GM12892 (cell line): ENCODE measurements at regions not wholly inside any gene's neighbourhood (a gene's known extent, or its start where the extent isn't known, plus 50 kb on each side); places are given as distances from the start of the nearest gene placed in this dataset.
"Not testable (repeated sequence)": the region's sequence is repeated elsewhere in the genome, so short reads cannot be mapped to it uniquely, and the experiment has no call there.

ENCODE experiments used
- DNase-seq: peaks from one replicate; pipeline ENCODE4 v3.0.0; 2011; ENCODE audit not compliant: insufficient read length
- FAIRE-seq: peaks from 2 replicates; lab custom pipeline; 2011; peaks lifted over from hg19 to GRCh38; lab: Jason Lieb, UNC
- POLR2A ChIP-seq: IDR thresholded peaks from 2 replicates; pipeline ENCODE4 v1.6.1; 2011; ENCODE audit warnings: low read depth, low read length, control low read depth
- POLR2AphosphoS5 ChIP-seq: IDR thresholded peaks from 2 replicates; pipeline ENCODE4 v1.6.1; 2011; ENCODE audit warnings: low read depth, low read length, control low read depth
- TAF1 ChIP-seq: IDR thresholded peaks from 2 replicates; pipeline ENCODE4 v1.6.1; 2011; ENCODE audit warnings: low read depth, mild to moderate bottlenecking, control low read depth, low read length, borderline replicate concordance

- TF ChIP-seq TAF1, result no peak
- TF ChIP-seq POLR2A, result no peak
- TF ChIP-seq POLR2AphosphoS5, result no peak
- FAIRE-seq, result no peak
- DNase-seq, result no peak
Measured at GRCh38 chr3:116512281-116512680, 67.0 kb upstream of the LSAMP start.

DNA sequence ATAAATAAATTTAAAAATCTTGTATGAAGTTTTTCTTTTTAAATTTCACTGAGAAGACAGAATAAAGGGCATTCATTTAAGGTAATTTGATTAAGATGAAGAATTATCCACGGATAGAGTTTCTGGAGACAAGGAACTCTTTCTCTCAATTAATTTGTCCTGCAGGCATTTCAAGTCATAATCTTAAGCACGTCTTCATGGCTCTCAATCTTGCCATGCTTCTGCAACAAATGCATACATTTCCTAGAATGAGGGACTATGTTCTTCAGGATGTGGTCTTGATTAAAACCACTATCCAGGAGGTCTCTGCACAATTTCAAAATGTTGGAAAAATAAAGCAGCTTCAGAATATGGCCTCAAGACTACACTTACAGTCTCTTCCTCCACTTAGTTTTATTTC, 67.6 kb upstream of the LSAMP start:
- TF ChIP-seq POLR2A (no peak), TAF1 (no peak), POLR2AphosphoS5 (no peak)
- DNase-seq, result no peak

DNA sequence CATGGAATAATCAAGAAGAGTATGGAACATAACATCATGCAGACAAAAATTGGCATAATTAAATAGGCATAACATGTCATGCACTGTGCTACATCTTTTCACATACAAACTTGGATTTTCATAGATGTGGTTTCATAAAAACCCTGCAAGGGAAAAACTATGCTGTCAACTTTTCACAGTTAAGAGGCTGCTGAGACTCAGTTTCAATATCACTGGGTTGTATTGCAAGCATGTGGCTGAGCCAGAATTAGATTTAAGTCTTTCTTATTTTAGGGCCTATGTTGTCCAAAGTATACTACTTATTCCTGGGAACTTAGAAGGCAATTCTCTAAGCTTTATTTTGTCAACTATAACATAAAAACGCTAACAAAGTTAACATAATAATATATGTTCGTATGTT, 70.7 kb upstream of the LSAMP start:
- TF ChIP-seq POLR2AphosphoS5, result no peak
- no peak for TF ChIP-seq POLR2A
- TF ChIP-seq TAF1, result no peak
- DNase-seq, result no peak

More for the DNA sequence above, 67.6 kb upstream of the LSAMP start:
- no peak for FAIRE-seq

GRCh38 chr3:116517308-116517707, 72.0 kb upstream of the LSAMP start:
- DNase-seq, result no peak
- no peak for FAIRE-seq

More for the DNA sequence above, 70.7 kb upstream of the LSAMP start:
- FAIRE-seq, result no peak

GRCh38 chr3:116519101-116519500, 73.8 kb upstream of the LSAMP start:
- not testable (repeated sequence) for FAIRE-seq, DNase-seq

More at GRCh38 chr3:116517308-116517707, 72.0 kb upstream of the LSAMP start:
- no peak for TF ChIP-seq POLR2AphosphoS5
- TF ChIP-seq POLR2A, result no peak
- no peak for TF ChIP-seq TAF1

DNA sequence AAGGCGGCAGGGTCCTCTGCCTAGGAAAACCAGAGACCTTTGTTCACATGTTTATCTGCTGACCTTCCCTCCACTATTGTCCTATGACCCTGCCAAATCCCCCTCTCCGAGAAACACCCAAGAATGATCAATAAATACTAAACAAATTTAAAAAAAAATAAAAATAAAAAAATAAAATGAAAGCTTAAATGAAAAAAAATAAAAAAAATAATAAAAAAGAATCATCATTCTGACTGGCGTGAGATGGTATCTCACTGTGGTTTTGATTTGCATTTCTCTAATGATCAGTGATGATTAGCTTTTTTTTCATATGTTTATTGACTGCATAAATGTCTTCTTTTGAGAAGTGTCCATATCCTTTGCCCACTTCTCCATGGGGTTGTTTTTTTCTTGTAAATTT, 74.5 kb upstream of the LSAMP start:
- not testable (repeated sequence) for FAIRE-seq, DNase-seq

GRCh38 chr3:116524453-116525210, 79.3 kb upstream of the LSAMP start:
- FAIRE-seq (no peak), DNase-seq (no peak)
- TF ChIP-seq TAF1, result no peak

GRCh38 chr3:116552246-116552645, 107.0 kb upstream of the LSAMP start:
- DNase-seq, result no peak
- TF ChIP-seq POLR2A (no peak), POLR2AphosphoS5 (no peak), TAF1 (no peak)
- FAIRE-seq, result no peak

DNA sequence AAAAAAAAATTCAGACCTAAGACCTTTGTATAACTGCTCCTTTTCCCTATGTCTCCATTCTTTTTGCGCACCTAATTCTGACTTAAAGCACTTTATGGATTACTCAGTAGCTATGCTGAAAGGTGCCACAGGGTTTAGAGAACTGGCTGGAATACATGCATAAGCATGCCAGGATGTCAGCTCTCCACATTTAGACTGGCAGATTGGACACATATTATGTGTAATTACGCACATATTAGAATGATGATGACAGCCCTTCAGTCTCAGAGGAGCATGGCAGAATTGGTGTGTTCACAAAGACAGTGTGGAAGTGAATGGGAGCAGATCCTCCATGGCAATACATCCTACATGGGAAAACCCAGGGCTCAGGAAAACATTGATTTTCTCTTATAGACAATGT, 108.1 kb upstream of the LSAMP start:
- DNase-seq (no peak), FAIRE-seq (no peak)
- TF ChIP-seq POLR2AphosphoS5 (no peak), TAF1 (no peak), POLR2A (no peak)

GRCh38 chr3:116561529-116561928, 116.2 kb upstream of the LSAMP start:
- FAIRE-seq (no peak), DNase-seq (no peak)
- TF ChIP-seq POLR2A, result no peak
- TF ChIP-seq POLR2AphosphoS5, result no peak
- no peak for TF ChIP-seq TAF1

- DNase-seq (no peak), FAIRE-seq (no peak)
- TF ChIP-seq TAF1 (no peak), POLR2AphosphoS5 (no peak), POLR2A (no peak)
Measured at GRCh38 chr3:116563351-116563750, 118.1 kb upstream of the LSAMP start.

DNA sequence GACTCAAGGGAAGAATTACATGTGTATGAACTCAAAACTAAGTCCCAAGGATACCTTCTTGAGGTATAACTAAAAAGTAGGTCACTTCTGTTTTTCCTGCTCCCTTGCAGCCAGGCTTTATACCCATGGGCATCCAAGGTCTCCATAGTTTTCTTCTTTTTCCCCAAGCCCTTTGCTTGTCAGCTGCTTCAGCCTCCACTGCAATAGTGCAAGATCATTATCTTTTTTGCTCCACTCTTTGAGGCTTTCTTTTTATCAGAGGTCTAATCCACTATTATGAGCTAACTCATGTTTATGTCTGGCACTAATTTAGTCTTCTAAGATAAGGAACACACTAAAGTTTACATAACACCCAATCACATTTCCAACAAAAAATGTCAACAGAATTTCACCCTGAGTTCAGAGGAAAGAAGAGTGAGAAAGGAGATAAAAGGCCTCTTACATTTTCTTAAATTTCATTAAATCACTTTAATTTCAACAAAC, 121.2 kb upstream of the LSAMP start:
- TF ChIP-seq TAF1, result no peak
- TF ChIP-seq POLR2A, result no peak
- no peak for TF ChIP-seq POLR2AphosphoS5
- FAIRE-seq (no peak), DNase-seq (no peak)

- no peak for TF ChIP-seq TAF1
- no peak for TF ChIP-seq POLR2AphosphoS5
- TF ChIP-seq POLR2A, result no peak
- DNase-seq, result no peak
- FAIRE-seq, result no peak
Measured at GRCh38 chr3:116569611-116570010, 124.3 kb upstream of the LSAMP start.
